T-helper 1 cell treated with Interleukin-12 subunit alpha and Interleukin-12 subunit beta and Interleukin-4 antibody, amounts not matched to agents 30 ng/mL and 1 ng/mL, for 36 hours (primary cell): ENCODE measurements at regions not wholly inside any gene's neighbourhood (a gene's known extent, or its start where the extent isn't known, plus 50 kb on each side); places are given as distances from the start of the nearest gene placed in this dataset.
"Not testable (repeated sequence)": the region's sequence is repeated elsewhere in the genome, so short reads cannot be mapped to it uniquely, and the experiment has no call there.

Experiments used
- intact Hi-C: fragments of 100-400 bp; cut with micrococcal nuclease; formaldehyde crosslinking; loops from one replicate; pipeline ENCODE4 v1.15.1; 2024

- intact Hi-C loops: no loop called here
Observed at GRCh38 chr4:117908306-117909207, 125.7 kb upstream of the NDST3 start.

GRCh38 chr4:117916728-117917127 is 117.6 kb upstream of the NDST3 start:
- intact Hi-C loops: no loop called here

DNA sequence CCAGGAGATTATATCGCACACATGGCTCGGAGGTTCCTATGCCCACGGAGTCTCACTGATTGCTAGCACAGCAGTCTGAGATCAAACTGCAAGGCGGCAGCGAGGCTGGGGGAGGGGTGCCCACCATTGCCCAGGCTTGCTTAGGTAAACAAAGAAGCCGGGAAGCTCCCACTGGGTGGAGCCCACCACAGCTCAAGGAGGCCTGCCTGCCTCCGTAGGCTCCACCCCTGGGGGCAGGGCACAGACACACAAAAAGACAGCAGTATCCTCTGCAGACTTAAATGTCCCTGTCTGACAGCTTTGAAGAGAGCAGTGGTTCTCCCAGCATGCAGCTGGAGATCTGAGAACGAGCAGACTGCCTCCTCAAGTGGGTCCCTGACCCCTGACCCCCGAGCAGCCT is 112.0 kb upstream of the NDST3 start:
- intact Hi-C loops: not testable (repeated sequence)

- intact Hi-C loops: not testable (repeated sequence)
Observed at GRCh38 chr4:117927823-117928222, 106.5 kb upstream of the NDST3 start.

DNA sequence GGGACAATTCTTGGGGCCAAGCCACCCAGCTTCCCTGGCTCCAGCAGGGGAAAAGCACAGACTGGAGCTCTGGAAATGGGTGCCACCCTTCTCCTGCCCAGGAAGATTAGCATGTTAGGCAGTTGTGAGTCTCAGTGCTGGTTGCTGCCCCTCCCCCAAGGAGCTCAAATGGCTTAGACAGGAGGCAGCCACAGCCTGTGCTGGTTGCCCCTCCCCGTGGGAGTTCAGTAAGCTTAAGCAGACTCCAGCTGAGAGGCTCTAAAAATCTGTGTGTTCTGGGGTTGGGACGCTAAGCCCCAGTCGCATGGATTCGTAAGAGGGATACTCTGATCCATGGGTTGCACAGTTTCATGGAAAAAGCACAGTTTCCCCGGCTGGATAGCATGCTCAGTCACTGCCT is 92.7 kb upstream of the NDST3 start:
- intact Hi-C loops: no loop called here

- intact Hi-C loops: no loop called here
Observed at GRCh38 chr4:117949621-117950020, 84.7 kb upstream of the NDST3 start.

GRCh38 chr4:117957571-117957970 is 76.7 kb upstream of the NDST3 start:
- intact Hi-C loops: no loop called here

GRCh38 chr4:117965622-117966021 is 68.7 kb upstream of the NDST3 start:
- intact Hi-C loops: no loop called here

DNA sequence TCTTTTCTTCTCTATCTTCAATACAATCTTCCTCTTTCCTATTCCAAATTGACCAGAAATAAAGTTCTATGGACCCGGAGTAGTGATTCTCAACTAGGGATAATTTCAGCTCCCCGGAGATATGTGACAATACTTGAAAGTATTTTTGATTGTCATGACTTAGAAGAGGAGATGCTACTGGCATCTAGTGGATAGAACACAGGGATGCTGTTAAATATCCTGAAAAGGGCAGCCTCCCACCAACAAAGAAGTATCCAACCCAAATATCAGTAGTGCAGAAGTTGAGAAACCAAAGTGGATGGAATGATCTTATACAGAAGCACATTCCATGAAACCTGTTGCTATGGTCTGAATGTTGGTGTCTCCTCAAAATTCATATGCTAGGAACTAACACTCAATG is 65.7 kb upstream of the NDST3 start:
- intact Hi-C loops: no loop called here

GRCh38 chr4:117971403-117971802 is 62.9 kb upstream of the NDST3 start:
- intact Hi-C loops: no loop called here

DNA sequence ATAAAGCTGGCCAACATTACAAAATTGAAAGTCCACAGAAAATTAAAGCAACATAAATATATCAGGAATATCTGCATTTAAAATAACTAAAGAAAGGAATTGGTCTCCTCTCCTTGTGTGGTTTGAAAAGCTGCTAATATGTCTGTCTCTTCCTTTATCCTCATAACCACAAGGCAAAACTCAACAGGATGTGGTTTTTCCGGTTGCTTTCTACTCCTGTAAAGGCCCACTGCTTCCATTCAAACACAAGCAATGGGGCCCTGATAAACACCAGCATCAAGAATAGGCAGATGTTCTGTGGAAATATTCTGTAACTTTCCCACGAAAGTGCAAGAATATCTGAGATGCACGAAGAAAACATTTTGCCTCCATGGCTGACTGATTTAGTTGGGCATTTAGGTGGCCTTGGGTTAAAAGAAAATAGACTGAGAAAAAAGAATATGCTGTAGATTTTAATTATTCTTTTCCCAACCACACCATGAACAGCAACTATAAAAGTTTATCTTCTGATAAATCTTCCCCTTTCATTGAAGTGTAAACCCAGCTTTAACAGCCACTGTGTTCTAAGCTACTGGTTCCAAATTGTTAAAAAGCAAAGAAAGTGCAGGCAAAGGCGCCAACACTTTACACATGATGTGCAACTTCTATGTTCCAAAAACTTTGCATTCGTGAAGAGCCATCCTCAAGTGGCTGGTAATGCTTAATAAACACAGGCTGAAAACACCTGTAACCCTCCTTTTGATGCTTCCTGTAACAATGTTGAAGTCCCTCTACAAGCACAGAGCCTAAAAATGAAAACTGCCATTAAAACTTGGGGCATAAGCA is 50.5 kb upstream of the NDST3 start:
- intact Hi-C loops: no loop called here

- intact Hi-C loops: no loop called here
Observed at GRCh38 chr4:117984366-117984680, 50.0 kb upstream of the NDST3 start.
